HG03280 (cell line): ENCODE measurements at regions not wholly inside any gene's neighbourhood (a gene's known extent, or its start where the extent isn't known, plus 50 kb on each side); places are given as distances from the start of the nearest gene placed in this dataset.

ENCODE experiments used
- ATAC-seq: cut with Tn5 transposase; IDR thresholded peaks from one replicate; pipeline ENCODE4 v1.9.1; 2021; ENCODE audit warnings: mild to moderate bottlenecking, moderate library complexity; ENCODE audit not compliant: unreplicated experiment

DNA sequence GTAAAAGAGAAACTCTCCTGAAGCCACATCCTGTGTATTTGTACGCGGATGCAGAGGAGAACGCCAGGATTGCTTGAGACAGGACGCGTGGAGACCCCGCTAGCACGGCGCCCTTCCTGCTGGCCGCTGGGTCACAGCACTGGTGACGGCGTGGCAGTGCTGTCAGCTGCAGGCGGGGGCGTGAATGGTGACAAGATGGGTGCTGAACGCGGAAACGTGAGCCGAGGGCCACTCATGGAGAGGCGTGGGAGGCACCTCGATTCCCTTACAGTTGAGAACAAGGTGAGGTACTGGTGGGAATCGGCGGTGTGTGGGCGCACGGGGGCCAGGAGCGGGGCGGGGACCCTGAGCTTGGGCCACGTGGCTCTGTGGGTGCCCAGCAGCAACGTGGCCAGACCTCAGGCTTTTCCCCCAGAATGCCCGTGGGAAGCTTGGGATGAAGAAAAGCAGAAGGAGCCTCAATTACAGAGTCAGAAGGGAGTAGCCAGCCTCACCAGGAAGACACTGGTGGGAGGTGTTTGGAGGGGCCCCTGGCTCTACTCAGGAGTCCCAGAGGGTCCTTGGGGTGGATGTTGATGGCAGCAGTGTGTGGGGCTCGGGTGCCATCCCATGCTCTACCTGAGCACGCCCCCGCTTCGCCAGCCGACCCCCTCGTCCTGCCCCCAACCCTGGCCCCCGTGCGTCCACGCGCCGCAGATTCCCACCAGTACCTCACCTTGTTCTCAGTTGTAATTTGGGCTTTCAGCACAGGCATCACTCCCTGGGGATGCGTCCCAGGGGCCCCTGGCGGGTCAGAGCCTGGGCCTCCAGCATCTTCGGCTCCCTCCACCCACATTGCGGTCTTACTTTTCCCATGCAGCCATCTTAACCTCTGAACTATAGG is 208.4 kb upstream of the TCERG1L start:
- no peak for ATAC-seq

DNA sequence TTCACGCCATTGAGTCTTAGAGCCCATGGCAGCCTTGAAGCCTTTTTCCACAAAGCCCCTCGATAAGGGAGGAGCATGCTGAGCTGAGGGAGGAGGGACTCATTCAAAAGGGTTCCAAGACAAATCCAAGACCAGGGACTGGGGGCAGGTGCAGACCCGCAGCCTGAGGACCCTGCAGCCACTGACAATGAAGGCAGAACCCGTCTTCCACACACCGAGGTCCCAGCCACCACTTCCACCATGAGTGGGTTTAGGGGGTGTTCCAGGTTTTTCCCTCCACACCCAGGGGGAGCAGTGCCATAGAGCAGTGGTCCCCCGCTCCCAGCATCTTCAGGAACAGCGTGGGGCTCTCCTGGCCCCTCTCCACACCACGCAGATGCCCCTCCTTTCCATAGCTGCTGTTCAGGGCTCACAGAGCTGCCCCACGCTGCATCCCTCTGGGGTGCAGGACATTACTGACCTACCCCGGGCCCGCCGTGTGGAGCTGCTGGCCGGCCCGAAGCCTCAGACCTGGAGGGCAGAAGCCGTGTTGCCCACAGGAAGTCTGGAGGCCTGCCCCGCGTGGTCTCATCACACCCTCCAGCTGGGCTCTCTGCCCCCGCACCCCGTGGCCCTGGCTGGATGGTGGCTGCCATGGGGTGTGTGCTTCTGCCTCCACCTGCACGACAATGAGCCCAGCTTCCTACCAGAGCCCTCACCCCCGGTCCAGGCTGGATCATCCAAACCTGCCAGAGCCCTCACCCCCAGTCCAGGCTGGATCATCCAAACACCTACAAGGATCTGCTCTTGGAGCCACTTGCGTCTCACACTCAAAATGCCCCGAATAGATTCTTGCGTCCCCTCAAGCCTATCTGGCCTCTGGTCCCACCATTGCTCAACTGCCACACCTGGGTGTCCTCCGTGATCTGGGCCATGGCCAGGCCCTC is 220.0 kb upstream of the TCERG1L start:
- ATAC-seq = no peak

DNA sequence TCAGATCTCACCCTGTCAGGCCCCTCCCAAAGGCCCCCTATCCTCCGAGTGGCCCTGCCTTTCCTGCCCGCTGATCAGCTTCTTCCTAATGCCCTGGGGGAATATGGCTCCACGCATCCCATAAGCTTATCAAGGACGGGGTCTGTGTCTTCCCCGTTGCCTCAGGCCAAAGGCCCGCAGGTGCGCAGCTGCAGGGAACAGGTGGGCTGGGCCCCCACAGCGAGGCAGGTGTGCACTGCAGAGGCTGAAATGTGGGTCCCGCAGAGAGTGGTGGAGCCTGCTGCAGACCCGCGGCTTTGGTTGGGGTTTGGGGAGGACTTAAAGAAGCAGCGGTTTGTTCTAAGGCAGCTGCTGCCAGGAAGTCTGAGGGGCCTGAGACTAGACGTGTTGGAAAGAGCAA is 220.8 kb upstream of the TCERG1L start:
- ATAC-seq = no peak

DNA sequence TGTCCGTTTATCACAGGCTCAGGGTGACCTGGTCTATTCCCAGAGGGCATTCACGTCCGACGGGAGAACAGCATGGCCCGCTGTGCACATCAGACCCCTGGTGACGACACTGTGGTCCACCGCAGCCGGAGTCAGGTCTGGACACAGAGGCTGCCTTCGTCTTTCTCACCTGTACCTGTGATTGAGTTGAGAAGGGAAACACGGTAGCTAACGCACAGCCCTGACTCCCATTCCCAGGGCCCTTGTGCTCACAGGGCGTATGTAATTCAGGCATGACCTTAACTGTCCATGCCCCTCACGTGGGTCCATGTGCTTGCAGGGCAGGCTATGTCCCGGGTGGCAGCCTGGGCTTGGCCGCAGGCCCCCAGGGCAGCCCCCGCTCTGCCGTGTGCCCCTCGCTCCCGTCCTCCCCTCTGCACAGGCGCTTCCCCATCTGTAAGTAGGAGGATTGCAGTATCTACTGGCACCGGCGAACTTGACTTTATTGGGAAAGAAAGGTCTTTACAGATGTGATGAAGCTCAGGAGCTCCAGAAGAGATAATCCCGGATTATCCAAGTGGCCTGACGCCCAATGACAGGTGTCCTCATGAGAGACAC is 221.3 kb upstream of the TCERG1L start:
- no peak for ATAC-seq

- no peak for ATAC-seq
Measured at GRCh38 chr10:131533846-131534526, 222.5 kb upstream of the TCERG1L start.

DNA sequence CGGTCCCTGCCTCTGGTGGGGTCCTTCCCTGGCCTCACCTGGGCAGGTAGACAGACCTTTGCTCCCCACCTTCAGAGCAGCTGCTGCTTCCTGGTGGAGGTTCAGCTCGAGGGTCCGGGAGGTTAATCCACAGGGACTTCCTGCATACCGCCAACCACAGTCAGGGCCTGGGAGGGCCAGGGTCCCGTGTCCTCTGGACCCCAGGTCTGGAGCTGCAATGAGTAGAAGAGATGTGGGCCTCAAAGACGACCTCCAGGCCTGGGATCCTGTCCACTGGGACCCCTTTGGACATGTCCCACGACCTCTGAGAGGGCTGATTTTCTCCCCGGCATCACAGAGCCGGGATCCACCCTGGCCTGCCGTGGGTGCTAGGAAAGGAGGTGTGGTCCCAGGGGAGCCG is 223.3 kb upstream of the TCERG1L start:
- no peak for ATAC-seq

- no peak for ATAC-seq
Measured at GRCh38 chr10:131536676-131537075, 225.2 kb upstream of the TCERG1L start.

- ATAC-seq = no peak
Measured at GRCh38 chr10:131537281-131537680, 225.8 kb upstream of the TCERG1L start.

GRCh38 chr10:131544495-131544894 is 233.0 kb upstream of the TCERG1L start:
- no peak for ATAC-seq

GRCh38 chr10:131546086-131546810 is 234.7 kb upstream of the TCERG1L start:
- no peak for ATAC-seq

DNA sequence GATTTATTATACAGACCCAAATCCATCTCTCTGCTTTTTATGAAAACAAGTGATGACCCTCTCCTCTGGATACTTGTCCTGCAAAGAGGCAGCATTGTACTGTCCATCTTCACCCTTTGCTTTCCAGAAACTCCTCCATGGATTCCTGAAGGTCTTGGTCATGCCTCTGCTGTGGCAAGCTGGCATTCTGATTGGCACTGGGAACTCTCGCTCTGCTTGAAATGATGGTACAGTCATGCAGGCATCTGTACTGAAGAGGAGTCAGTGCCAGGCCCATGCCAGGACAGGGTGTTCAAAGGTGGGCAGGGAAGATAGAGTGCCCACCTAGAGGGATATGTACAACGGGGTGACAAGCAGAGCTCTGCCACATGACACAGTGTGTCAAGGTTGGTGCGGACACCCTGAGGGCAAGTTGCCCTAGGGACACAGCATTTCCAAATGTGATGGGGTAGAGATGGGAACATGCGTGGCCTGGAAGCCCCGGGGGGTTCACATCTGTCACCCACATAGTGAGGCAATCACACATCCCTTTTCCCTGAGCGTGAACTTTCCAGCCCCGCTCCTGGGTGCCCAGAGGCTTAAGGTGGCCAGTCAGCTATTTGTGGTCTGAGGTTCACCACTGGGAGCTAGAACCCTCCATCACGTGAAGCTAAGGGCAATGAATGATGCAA is 235.7 kb upstream of the TCERG1L start:
- no peak for ATAC-seq

DNA sequence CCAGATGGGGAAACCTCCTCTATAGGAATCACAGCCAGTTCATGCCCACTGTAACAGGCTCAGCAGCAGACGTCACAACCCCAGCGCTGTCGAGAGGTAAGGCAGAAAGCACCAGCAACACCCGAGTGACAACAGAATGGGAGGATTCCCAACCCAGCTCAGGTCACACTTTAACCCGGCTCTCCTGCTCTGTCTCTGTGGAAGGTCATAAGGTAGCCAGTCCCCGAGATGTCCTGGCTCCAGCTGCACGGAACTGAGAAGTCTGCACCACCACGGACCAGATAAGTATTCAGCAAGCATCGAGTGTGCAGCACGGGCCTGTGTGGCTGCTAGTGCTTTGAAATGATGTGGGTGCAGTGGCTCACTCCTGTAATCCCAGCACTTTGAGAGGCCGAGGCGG is 236.7 kb upstream of the TCERG1L start:
- no peak for ATAC-seq

- ATAC-seq = no peak
Measured at GRCh38 chr10:131549116-131549515, 237.6 kb upstream of the TCERG1L start.

- no peak for ATAC-seq
Measured at GRCh38 chr10:131553121-131553520, 241.6 kb upstream of the TCERG1L start.

DNA sequence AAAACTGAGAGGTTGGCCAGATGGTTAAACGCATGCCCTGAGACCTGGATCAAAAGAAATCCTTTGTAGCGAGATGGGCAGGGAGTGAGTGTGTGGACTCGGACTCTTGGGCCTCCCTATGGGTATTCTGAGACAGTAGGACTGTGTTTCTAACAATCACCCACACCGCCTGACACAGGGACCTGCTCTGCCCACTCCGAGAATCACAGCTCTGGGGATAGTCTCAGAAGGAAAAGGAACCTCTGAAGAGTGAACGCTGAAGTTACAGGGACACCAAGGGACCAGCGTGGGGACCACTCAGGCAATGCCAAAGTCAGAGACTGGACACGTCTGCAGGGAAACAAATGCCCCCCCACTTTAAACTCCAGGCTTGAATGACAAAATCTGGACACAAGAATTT is 242.1 kb upstream of the TCERG1L start:
- ATAC-seq = no peak

GRCh38 chr10:131554821-131555220 is 243.3 kb upstream of the TCERG1L start:
- ATAC-seq = no peak

GRCh38 chr10:131555406-131555805 is 243.9 kb upstream of the TCERG1L start:
- ATAC-seq = no peak

DNA sequence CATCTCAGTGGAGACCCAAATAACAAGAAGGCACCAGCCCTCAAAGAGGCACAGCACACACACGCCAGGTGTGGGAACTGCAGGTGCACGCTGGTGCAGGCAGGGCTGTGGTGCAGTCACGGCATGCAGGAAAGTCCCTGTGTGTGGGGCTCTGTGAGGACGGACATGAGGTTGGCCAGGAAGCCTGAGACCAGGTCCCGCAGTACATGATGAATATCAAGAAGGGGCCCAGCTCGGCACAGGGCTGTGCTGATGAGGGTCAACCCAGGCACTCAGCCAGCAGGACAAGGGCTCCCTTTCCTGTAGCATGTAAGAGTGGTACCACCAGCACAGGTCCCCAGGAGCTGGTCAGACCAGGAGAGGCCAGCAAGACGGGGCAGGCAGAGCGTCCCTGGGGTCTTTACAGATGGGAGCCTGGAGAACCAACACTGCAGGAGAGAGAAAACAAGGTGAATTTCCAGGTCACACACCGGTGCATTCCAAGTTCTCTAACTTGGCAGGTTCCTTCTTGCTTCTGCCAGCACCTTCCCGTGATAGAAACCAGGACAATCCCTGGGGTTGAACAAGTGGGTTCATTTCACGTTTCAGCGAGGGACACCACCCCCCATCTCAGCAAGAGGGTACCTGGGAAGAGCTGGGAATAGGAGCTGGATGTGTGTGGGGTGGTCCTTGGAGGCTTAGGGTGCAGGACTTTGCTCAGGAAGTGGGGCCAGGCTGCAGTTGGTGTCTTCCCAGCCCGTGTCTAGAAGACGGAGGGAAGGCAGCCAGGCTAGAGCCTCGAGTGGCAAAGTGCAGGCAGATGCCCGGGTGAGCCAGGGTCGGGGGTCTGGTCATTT is 244.8 kb upstream of the TCERG1L start:
- ATAC-seq = no peak
